ENCODE measurements at regions not wholly inside any gene's neighbourhood (a gene's known extent, or its start where the extent isn't known, plus 50 kb on each side); places are given as distances from the start of the nearest gene placed in this dataset.

GRCh38 chr9:106432631-106433030, 430.3 kb upstream of the ZNF462 start:
- Histone ChIP-seq H3K9ac (ENCODE audit: low read depth in 1 of 2, low read length in 2 of 2) (no peak overlapping the region), H3K4me1 (ENCODE audit: control insufficient read depth in 2 of 2, insufficient read depth in 2 of 2, low read length in 2 of 2) (no peaks in the 10 kb centered on the region), H3K9me3 (ENCODE audit: control insufficient read depth in 2 of 2, low read length in 2 of 2) (peaks cover 0 to 2% of the 10 kb centered on the region in 2 donors), H3K27ac (ENCODE audit: low read depth in 2 of 2, low read length in 2 of 2) (no peak overlapping the region), H3K36me3 (ENCODE audit: control insufficient read depth in 2 of 2, insufficient read depth in 2 of 2, low read length in 2 of 2) (no peaks in the 10 kb centered on the region), H3K4me3 (ENCODE audit: low read length in 2 of 2) (no peak overlapping the region), H3K27me3 (ENCODE audit: control insufficient read depth in 2 of 2, insufficient read depth in 2 of 2, low read length in 2 of 2) (no peaks in the 10 kb centered on the region)

DNA sequence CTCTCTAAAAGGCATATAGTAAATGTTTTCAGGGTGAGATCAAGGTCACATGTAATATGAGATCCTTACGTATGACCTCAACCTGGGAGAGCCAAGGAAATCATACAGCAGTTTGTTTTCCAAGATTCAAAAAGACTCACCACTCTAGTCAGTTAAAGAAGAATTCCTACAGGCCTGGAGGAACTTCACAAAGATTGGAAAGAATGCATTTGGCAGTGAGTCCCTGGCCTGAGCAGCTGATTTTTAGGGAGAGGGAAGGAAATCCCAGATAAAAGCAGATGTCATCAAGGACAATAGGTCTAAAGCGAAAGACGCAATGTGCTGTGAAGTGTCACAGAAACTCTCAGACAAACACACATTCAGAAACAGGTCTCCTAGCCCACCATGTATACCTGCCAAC, 424.0 kb upstream of the ZNF462 start:
- H3K27ac ChIP-seq (ENCODE audit: low read depth in 2 of 2, low read length in 2 of 2) = no peak overlapping the region
- H3K27me3 ChIP-seq (ENCODE audit: control insufficient read depth in 2 of 2, insufficient read depth in 2 of 2, low read length in 2 of 2) = no peaks in the 10 kb centered on the region
- no peak overlapping the region for H3K9ac ChIP-seq (ENCODE audit: low read depth in 1 of 2, low read length in 2 of 2)
- no peak overlapping the region for H3K4me3 ChIP-seq (ENCODE audit: low read length in 2 of 2)
- H3K9me3 ChIP-seq (ENCODE audit: control insufficient read depth in 2 of 2, low read length in 2 of 2) = no peaks in the 10 kb centered on the region
- no peaks in the 10 kb centered on the region for H3K4me1 ChIP-seq (ENCODE audit: control insufficient read depth in 2 of 2, insufficient read depth in 2 of 2, low read length in 2 of 2)
- H3K36me3 ChIP-seq (ENCODE audit: control insufficient read depth in 2 of 2, insufficient read depth in 2 of 2, low read length in 2 of 2) = no peaks in the 10 kb centered on the region

DNA sequence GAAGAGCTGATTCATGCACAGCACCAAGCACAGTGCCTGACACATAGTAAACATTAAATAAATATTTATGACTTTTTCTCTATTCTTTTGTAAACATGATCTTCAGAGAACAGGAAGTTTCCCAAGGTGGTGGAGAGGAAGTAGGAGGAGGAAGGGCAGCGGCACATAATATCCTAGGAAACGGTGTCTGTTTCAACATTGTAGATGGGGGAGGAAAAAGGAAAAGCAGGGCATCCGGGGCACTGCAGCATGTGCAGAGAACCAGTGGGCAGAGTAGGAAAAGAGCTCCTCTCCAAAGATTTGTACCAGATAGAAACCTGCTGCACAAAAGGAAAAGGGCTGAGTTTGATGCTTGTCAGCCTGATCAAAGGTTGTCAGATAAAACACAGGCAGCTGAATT, 421.7 kb upstream of the ZNF462 start:
- Histone ChIP-seq H3K27ac (ENCODE audit: low read depth in 2 of 2, low read length in 2 of 2) (no peak overlapping the region), H3K4me3 (ENCODE audit: low read length in 2 of 2) (no peak overlapping the region), H3K9me3 (ENCODE audit: control insufficient read depth in 2 of 2, low read length in 2 of 2) (no peaks in the 10 kb centered on the region), H3K4me1 (ENCODE audit: control insufficient read depth in 2 of 2, insufficient read depth in 2 of 2, low read length in 2 of 2) (no peaks in the 10 kb centered on the region), H3K9ac (ENCODE audit: low read depth in 1 of 2, low read length in 2 of 2) (no peak overlapping the region), H3K36me3 (ENCODE audit: control insufficient read depth in 2 of 2, insufficient read depth in 2 of 2, low read length in 2 of 2) (no peaks in the 10 kb centered on the region), H3K27me3 (ENCODE audit: control insufficient read depth in 2 of 2, insufficient read depth in 2 of 2, low read length in 2 of 2) (no peaks in the 10 kb centered on the region)

- Histone ChIP-seq H3K36me3 (ENCODE audit: control insufficient read depth in 2 of 2, insufficient read depth in 2 of 2, low read length in 2 of 2) (no peaks in the 10 kb centered on the region), H3K27ac (ENCODE audit: low read depth in 2 of 2, low read length in 2 of 2) (no peak overlapping the region)
Observed at GRCh38 chr9:106443520-106443919, 419.4 kb upstream of the ZNF462 start.

GRCh38 chr9:106445107-106445506, 417.9 kb upstream of the ZNF462 start:
- Histone ChIP-seq H3K27ac (ENCODE audit: low read depth in 2 of 2, low read length in 2 of 2) (no peak overlapping the region), H3K36me3 (ENCODE audit: control insufficient read depth in 2 of 2, insufficient read depth in 2 of 2, low read length in 2 of 2) (no peaks in the 10 kb centered on the region), H3K9me3 (ENCODE audit: control insufficient read depth in 2 of 2, low read length in 2 of 2) (no peaks in the 10 kb centered on the region), H3K4me3 (ENCODE audit: low read length in 2 of 2) (no peak overlapping the region), H3K4me1 (ENCODE audit: control insufficient read depth in 2 of 2, insufficient read depth in 2 of 2, low read length in 2 of 2) (no peaks in the 10 kb centered on the region), H3K9ac (ENCODE audit: low read depth in 1 of 2, low read length in 2 of 2) (no peak overlapping the region), H3K27me3 (ENCODE audit: control insufficient read depth in 2 of 2, insufficient read depth in 2 of 2, low read length in 2 of 2) (no peaks in the 10 kb centered on the region)

More at GRCh38 chr9:106443520-106443919, 419.4 kb upstream of the ZNF462 start:
- Histone ChIP-seq H3K9ac (ENCODE audit: low read depth in 1 of 2, low read length in 2 of 2) (no peak overlapping the region), H3K4me1 (ENCODE audit: control insufficient read depth in 2 of 2, insufficient read depth in 2 of 2, low read length in 2 of 2) (no peaks in the 10 kb centered on the region), H3K27me3 (ENCODE audit: control insufficient read depth in 2 of 2, insufficient read depth in 2 of 2, low read length in 2 of 2) (no peaks in the 10 kb centered on the region), H3K4me3 (ENCODE audit: low read length in 2 of 2) (no peak overlapping the region), H3K9me3 (ENCODE audit: control insufficient read depth in 2 of 2, low read length in 2 of 2) (no peaks in the 10 kb centered on the region)

GRCh38 chr9:106449336-106449927, 413.5 kb upstream of the ZNF462 start:
- H3K27me3 ChIP-seq (ENCODE audit: control insufficient read depth in 2 of 2, insufficient read depth in 2 of 2, low read length in 2 of 2) = no peaks in the 10 kb centered on the region
- H3K9ac ChIP-seq (ENCODE audit: low read depth in 1 of 2, low read length in 2 of 2) = no peak overlapping the region
- H3K4me3 ChIP-seq (ENCODE audit: low read length in 2 of 2) = no peak overlapping the region
- H3K27ac ChIP-seq (ENCODE audit: low read depth in 2 of 2, low read length in 2 of 2) = no peak overlapping the region
- no peaks in the 10 kb centered on the region for H3K36me3 ChIP-seq (ENCODE audit: control insufficient read depth in 2 of 2, insufficient read depth in 2 of 2, low read length in 2 of 2)
- no peaks in the 10 kb centered on the region for H3K4me1 ChIP-seq (ENCODE audit: control insufficient read depth in 2 of 2, insufficient read depth in 2 of 2, low read length in 2 of 2)
- no peaks in the 10 kb centered on the region for H3K9me3 ChIP-seq (ENCODE audit: control insufficient read depth in 2 of 2, low read length in 2 of 2)

DNA sequence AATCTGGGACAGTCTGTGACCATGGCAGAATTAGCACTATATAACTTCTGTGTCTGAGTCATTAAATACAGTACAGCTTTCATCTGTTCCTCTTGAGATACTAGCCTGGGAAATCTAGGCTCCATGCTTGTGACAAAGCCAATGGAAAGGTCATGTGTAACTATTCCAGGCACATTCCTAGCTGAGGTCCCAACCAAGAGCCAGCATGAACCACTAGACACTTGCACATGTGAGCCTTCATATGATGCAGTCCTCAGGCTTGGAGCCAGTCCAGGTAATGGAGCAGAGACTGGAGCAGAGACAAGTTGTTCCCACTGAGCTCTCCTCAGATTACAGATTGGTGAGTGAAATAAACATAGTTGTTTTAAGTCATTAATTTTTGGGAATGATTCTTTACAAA, 412.4 kb upstream of the ZNF462 start:
- no peaks in the 10 kb centered on the region for H3K9me3 ChIP-seq (ENCODE audit: control insufficient read depth in 2 of 2, low read length in 2 of 2)
- H3K4me3 ChIP-seq (ENCODE audit: low read length in 2 of 2) = no peak overlapping the region
- H3K27me3 ChIP-seq (ENCODE audit: control insufficient read depth in 2 of 2, insufficient read depth in 2 of 2, low read length in 2 of 2) = no peaks in the 10 kb centered on the region
- no peak overlapping the region for H3K9ac ChIP-seq (ENCODE audit: low read depth in 1 of 2, low read length in 2 of 2)
- H3K36me3 ChIP-seq (ENCODE audit: control insufficient read depth in 2 of 2, insufficient read depth in 2 of 2, low read length in 2 of 2) = no peaks in the 10 kb centered on the region
- H3K4me1 ChIP-seq (ENCODE audit: control insufficient read depth in 2 of 2, insufficient read depth in 2 of 2, low read length in 2 of 2) = no peaks in the 10 kb centered on the region
- H3K27ac ChIP-seq (ENCODE audit: low read depth in 2 of 2, low read length in 2 of 2) = no peak overlapping the region

DNA sequence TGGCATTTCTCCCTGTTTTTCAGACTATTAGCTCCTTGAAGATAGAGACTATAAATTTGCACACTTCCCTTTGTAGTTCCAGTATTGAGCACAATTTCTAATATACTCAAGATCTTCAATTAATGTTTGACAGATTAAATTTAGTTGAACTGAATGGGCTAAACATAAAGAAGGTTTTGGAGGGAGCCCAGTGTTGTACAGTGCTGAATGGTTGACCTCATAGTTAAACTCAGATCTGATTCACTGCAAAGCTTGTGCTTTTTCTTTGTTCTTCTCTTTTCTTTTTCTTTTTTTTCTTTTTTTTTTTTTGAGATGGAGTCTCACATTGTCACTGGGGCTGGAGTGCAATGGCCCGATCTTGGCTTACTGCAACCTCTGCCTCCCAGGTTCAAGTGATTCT, 411.7 kb upstream of the ZNF462 start:
- H3K27me3 ChIP-seq (ENCODE audit: control insufficient read depth in 2 of 2, insufficient read depth in 2 of 2, low read length in 2 of 2) = no peaks in the 10 kb centered on the region
- H3K4me1 ChIP-seq (ENCODE audit: control insufficient read depth in 2 of 2, insufficient read depth in 2 of 2, low read length in 2 of 2) = no peaks in the 10 kb centered on the region
- H3K9me3 ChIP-seq (ENCODE audit: control insufficient read depth in 2 of 2, low read length in 2 of 2) = no peaks in the 10 kb centered on the region
- H3K36me3 ChIP-seq (ENCODE audit: control insufficient read depth in 2 of 2, insufficient read depth in 2 of 2, low read length in 2 of 2) = no peaks in the 10 kb centered on the region
- no peak overlapping the region for H3K4me3 ChIP-seq (ENCODE audit: low read length in 2 of 2)
- H3K27ac ChIP-seq (ENCODE audit: low read depth in 2 of 2, low read length in 2 of 2) = no peak overlapping the region
- H3K9ac ChIP-seq (ENCODE audit: low read depth in 1 of 2, low read length in 2 of 2) = no peak overlapping the region

DNA sequence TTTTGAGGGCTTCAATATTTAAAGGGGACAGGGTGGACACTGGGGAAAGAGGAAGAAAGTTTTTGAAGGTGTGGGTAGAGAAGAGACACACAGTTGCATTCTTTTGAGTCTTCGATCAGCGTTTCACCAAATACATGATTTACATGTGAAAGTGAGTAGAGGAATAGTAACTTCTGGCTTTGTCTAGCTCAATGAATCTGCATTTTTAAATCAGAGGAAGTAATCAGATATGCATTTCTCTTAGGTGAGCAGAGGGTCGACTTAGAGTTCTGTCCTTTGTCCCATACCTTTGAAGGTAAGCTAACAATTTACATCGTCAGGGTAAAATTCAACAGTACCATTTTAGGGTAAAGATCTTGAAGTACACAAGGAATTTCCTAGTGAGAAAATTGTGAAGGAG, 406.4 kb upstream of the ZNF462 start:
- Histone ChIP-seq H3K36me3 (ENCODE audit: control insufficient read depth in 2 of 2, insufficient read depth in 2 of 2, low read length in 2 of 2) (no peaks in the 10 kb centered on the region), H3K9ac (ENCODE audit: low read depth in 1 of 2, low read length in 2 of 2) (no peak overlapping the region), H3K27me3 (ENCODE audit: control insufficient read depth in 2 of 2, insufficient read depth in 2 of 2, low read length in 2 of 2) (no peaks in the 10 kb centered on the region), H3K4me3 (ENCODE audit: low read length in 2 of 2) (no peak overlapping the region), H3K27ac (ENCODE audit: low read depth in 2 of 2, low read length in 2 of 2) (no peak overlapping the region), H3K9me3 (ENCODE audit: control insufficient read depth in 2 of 2, low read length in 2 of 2) (no peaks in the 10 kb centered on the region), H3K4me1 (ENCODE audit: control insufficient read depth in 2 of 2, insufficient read depth in 2 of 2, low read length in 2 of 2) (no peaks in the 10 kb centered on the region)

DNA sequence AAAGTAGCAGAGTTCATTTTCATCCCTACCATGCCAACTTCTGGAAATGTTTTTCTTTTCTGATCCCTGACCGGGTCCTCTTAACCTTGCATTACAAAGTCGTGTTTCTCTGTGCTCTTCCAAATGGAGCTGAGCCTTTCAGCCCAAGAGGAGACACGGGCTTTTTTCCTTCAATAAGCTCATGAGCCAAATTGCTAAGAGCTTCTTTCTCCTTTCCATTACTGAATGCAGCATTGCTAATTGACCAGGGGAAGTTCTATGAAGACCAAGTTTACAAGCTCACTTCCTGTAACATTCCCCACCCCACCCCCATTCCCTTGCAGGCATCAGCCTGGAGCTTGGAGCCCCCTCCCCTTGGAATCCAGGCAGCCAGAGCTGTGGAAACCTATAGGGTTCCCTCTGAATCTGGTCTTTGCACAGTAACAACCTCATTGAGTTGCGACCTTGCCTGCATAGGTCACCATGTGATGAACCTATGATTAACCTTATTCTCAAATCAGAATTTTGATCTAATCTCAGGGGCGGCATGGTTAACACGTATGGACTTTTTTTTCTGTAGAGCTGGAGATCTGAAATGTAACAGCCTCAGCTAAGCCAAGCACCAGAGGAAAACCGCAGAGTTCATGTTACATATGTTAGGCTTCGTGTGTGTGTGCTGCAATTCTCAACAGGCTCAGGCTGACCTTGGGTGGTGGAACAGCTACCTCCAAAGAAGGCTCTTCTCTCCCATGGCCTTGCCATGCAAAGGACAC, 395.7 kb upstream of the ZNF462 start:
- H3K9ac ChIP-seq (ENCODE audit: low read depth in 1 of 2, low read length in 2 of 2) = no peak overlapping the region
- no peak overlapping the region for H3K27ac ChIP-seq (ENCODE audit: low read depth in 2 of 2, low read length in 2 of 2)
- no peaks in the 10 kb centered on the region for H3K27me3 ChIP-seq (ENCODE audit: control insufficient read depth in 2 of 2, insufficient read depth in 2 of 2, low read length in 2 of 2)
- no peaks in the 10 kb centered on the region for H3K9me3 ChIP-seq (ENCODE audit: control insufficient read depth in 2 of 2, low read length in 2 of 2)
- H3K4me3 ChIP-seq (ENCODE audit: low read length in 2 of 2) = no peak overlapping the region
- H3K4me1 ChIP-seq (ENCODE audit: control insufficient read depth in 2 of 2, insufficient read depth in 2 of 2, low read length in 2 of 2) = no peaks in the 10 kb centered on the region
- no peaks in the 10 kb centered on the region for H3K36me3 ChIP-seq (ENCODE audit: control insufficient read depth in 2 of 2, insufficient read depth in 2 of 2, low read length in 2 of 2)

Measured in mucosa of rectum (tissue), 2 donors.